Epithelial cell of esophagus (primary cell): ENCODE measurements at regions not wholly inside any gene's neighbourhood (a gene's known extent, or its start where the extent isn't known, plus 50 kb on each side); places are given as distances from the start of the nearest gene placed in this dataset.
"Not testable (repeated sequence)": the region's sequence is repeated elsewhere in the genome, so short reads cannot be mapped to it uniquely, and the experiment has no call there.

Experiments used
- DNase-seq: peaks from one replicate; pipeline ENCODE4 v3.0.0; 2010; ENCODE audit warnings: low read depth
- H3K4me3 ChIP-seq: 2 replicates; pipeline ENCODE4 v1.5.1; 2011; ENCODE audit warnings: mild to moderate bottlenecking, low read length, control low read depth
- TF ChIP-seq, protein P1 (sequence below): IDR thresholded peaks from 2 replicates; pipeline ENCODE4 v1.5.1; 2011; ENCODE audit warnings: low read depth, mild to moderate bottlenecking, low read length, control low read depth, inconsistent platforms; ENCODE audit not compliant: insufficient read depth; ENCODE audit errors: missing control alignments

DNA sequence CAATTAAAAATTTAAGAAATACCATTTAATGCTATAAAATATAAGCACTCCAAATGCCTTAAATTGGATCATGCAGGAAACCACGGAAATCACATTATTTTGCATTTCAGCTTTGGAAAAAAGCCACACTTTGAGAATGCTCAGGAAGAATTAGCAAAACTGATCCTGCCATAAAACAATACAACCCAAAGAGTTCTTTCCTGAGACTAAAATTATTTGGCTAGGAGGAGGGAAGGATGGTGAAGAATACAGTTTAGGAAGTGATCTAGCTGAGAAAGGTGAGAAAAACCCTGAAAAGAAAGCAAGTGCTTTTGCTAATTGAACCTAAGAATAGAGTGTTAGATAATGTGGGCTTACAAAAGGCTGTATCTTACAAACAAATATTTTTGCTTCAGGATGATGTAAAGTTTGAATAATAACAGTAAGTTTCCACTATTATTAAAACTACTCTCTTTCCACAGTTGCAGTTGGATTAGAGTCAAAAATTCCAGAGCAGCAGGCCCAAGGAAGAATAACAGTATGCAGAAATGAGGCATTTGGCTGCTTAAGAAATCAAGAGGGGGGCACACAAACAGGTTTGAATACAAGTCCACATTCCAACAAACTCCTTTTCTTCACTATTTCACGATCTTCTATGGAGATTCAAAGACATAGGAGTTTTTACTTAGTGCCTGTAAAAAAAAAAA is 565.4 kb downstream of the RFPL4B start:
- H3K4me3 ChIP-seq, result no peak overlapping the region
- DNase-seq, result no peak
- TF ChIP-seq, protein P1, sequence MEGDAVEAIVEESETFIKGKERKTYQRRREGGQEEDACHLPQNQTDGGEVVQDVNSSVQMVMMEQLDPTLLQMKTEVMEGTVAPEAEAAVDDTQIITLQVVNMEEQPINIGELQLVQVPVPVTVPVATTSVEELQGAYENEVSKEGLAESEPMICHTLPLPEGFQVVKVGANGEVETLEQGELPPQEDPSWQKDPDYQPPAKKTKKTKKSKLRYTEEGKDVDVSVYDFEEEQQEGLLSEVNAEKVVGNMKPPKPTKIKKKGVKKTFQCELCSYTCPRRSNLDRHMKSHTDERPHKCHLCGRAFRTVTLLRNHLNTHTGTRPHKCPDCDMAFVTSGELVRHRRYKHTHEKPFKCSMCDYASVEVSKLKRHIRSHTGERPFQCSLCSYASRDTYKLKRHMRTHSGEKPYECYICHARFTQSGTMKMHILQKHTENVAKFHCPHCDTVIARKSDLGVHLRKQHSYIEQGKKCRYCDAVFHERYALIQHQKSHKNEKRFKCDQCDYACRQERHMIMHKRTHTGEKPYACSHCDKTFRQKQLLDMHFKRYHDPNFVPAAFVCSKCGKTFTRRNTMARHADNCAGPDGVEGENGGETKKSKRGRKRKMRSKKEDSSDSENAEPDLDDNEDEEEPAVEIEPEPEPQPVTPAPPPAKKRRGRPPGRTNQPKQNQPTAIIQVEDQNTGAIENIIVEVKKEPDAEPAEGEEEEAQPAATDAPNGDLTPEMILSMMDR, result no peak

DNA sequence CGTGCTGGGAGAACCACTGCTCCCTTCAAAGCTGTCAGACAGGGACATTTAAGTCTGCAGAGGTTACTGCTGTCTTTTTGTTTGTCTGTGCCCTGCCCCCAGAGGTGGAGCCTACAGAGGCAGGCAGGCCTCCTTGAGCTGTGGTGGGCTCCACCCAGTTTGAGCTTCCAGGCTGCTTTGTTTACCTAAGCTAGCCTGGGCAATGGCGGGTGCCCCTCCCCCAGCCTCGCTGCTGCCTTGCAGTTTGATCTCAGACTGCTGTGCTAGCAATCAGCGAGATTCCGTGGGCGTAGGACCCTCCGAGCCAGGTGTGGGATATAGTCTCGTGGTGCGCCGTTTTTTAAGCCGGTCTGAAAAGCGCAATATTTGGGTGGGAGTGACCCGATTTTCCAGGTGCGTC is 572.6 kb downstream of the RFPL4B start:
- not testable (repeated sequence) for H3K4me3 ChIP-seq, DNase-seq

DNA sequence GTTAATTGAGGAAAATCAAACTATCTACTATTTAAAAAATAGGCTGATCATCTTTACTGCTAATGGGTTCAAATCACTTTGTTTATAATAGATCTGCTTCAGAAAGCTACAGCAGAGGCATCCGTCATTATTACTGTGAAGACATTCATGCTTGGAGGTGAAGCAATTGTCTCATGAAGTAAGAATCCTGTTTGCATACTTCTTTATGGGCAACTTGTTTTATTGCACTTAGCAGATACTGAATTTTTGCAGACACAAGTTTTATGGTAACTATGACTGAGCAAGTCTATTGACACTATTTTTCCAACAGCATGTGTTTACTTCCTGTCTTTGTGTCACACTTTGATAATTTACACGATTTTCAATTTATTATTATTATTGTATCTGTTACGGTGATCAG is 573.9 kb downstream of the RFPL4B start:
- no peak overlapping the region for H3K4me3 ChIP-seq
- TF ChIP-seq, protein P1, result no peak
- no peak for DNase-seq

DNA sequence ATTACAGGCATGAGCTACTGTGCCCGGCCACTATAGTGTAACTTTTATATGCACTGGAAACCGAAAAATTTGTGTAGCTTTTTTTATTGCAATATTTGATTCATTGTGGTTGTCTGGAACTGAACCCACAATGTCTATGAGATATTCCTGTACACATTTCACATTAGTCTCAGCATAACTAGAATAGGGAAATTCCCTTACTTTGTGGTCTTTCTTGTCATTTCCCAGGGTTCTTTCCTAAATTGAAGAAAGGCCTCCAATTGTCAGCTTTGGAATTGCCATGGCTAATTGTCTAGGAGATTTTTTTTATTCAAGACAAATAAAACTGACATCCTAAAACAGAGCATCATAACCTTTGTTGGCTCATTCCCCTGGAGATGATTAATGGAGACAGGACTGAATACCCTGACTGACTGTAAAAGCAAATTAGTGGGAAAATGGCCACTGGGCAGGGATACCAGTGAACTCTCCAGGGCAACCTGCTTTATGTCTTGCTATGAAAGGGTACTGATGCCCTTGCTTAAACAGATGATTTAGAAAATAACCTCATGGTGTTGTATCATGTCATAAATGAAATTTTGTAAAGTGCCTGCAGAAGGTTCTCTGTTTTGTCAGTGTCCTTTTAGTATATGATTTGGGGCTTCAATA is 576.9 kb downstream of the RFPL4B start:
- no peak overlapping the region for H3K4me3 ChIP-seq
- TF ChIP-seq, protein P1, result no peak

DNA sequence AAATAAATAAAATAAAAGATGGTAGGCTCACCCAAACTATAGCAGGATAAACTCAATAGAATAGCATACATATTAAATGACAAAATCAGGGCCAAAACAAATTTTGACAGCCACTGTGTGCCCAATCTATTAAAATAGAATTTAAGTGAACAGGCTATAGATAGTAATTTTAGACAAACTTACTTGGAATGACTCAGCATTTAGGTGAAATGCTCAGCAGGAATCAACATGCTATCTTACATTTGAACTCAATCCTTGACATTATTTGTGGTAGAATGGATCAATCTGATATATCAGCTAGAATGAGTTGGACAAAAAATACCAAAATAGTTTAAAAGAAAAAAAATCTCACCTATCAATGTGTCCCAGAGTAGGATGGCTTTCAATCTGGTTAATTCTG is 578.6 kb downstream of the RFPL4B start:
- H3K4me3 ChIP-seq, result no peak overlapping the region
- TF ChIP-seq, protein P1, result no peak
- no peak for DNase-seq

More for the DNA sequence above, 576.9 kb downstream of the RFPL4B start:
- no peak for DNase-seq

DNA sequence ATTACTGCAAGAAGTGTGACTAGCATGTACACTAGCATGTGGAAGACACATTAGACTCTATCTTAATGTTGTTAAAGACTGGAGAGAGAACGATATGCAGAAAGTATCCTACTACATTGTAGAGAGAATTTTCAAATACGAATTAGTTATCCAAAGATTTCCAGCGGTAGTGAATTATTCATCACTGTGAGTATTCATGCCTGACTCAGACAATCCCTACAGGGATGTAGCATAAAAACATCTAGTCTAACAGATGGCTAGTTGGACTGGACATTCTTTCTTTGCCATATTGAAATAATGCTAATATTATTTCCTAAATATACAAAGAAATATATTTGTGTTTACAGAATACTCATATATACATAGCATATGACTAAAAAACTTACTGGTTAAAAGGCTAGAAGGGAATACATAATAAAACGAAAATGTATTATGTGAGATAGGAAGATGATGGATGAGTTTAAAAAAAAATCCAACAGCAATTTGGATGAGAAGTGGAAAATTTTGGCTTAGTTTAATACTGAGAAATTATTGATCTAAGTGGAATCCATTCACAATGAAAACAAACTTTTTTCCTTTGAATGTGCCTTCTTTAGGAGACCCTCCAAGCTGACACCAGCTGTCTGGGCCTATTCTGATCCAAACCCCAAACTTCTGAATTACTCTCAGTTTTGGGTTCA is 580.7 kb downstream of the RFPL4B start:
- H3K4me3 ChIP-seq, result no peak overlapping the region
- TF ChIP-seq, protein P1, result no peak
- DNase-seq, result peak; percentile 12

DNA sequence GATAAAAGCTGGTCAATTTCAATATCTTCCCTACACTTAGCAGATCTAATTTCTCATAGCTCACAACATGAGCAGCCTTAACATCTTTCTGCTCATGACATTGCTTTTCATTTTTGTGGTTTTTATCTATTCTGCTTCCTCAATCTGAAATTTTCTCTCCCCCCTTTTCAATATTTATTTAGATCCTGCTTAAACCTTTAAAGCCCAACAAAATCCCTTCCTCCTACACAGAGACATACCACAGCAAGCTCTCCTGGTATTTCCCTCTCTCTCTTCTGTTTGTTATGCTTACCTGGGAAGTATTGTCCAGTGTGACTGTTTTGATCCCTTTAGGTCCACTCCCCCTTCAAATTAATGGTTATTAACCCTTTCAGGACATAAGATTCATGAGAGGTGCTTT is 582.5 kb downstream of the RFPL4B start:
- no peak overlapping the region for H3K4me3 ChIP-seq
- no peak for DNase-seq
- TF ChIP-seq, protein P1, result no peak
